NCI-H748 (cell line): ENCODE measurements at regions not wholly inside any gene's neighbourhood (a gene's known extent, or its start where the extent isn't known, plus 50 kb on each side); places are given as distances from the start of the nearest gene placed in this dataset.
"Not testable (repeated sequence)": the region's sequence is repeated elsewhere in the genome, so short reads cannot be mapped to it uniquely, and the experiment has no call there.

Experiments
- DNase-seq: peaks from one replicate; lab custom pipeline; 2025; ENCODE audit not compliant: unreplicated experiment; lab: John Stamatoyannopoulos, UW

DNA sequence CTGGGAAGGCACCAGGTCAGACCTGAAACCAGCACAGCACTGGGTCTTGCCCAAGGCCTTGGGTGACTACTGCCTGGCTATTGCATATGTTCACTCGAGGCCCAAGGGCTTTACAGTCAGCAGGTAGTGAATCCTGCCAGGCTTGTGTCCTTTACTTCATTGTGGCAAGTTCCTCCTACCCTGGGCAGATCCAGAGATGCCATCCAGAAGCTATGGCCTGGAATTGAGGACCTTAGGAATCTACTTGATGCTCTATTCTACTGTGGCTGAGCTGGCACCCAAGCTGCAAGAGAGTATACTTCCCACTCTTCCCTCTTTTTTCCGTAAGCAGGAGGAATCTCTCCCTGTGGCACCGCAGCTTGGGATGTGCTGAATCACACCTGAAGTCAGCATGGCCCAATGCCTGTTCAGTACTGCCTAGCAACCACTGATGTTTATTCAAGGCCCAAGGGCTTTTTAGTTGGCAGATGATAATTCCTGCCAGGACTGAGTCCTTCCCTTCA lies 246.7 kb upstream of the CTBP2 start:
- peak; percentile 5 for DNase-seq

DNA sequence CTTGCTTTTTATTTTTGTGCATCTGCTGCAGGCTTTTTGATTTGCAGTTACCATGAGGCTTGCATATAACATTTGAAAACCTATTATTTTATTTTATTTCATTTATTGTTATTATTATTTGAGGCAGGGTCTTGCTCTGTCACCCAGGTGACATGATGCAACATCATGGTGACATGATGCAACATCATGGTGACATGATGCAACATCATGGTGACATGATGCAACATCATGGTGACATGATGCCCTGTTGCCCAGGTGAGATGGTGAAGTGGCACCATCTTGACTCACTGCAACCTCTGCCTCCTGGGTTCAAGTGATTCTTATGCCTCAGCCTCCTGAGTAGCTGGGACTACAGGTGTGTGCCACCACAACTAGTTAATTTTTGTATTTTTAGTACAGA lies 244.5 kb upstream of the CTBP2 start:
- not testable (repeated sequence) for DNase-seq

DNA sequence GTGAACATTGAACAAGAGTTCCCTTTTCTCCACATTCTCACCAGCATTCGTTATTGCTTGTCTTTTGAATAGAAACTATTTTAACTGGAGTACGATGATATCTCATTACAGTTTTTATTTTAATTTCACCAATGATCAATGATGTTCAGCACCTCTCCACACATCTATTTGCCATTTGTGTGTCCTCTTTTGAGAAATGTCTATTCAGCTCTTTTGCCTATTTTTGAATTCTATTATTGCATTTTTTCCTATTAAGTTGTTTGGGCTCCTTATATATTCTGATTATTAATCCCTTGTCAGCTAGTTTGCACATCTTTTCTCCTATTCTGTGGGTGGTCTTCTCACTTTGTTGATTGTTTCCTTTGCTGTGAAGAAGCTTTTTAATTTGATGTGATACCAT lies 241.1 kb upstream of the CTBP2 start:
- DNase-seq: no peak

DNA sequence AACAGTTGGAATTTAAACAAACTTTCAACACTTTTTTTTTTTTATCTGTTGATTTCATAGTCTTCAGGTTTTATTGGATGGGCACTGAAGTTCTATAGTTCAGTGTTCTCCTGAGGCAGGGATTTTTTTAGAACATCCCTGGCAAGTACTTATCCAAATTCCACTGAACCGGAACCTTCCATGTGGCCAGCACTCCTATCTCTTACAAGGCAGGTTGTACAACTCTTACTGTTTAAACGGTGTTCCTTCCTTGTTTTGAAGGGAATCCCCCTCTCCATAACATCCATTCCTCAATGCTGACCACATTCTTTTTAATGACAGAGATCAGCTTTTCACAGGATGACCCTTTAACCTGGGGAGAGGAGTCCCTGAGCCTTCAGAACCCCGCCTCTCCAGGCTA lies 238.9 kb upstream of the CTBP2 start:
- DNase-seq: no peak

DNA sequence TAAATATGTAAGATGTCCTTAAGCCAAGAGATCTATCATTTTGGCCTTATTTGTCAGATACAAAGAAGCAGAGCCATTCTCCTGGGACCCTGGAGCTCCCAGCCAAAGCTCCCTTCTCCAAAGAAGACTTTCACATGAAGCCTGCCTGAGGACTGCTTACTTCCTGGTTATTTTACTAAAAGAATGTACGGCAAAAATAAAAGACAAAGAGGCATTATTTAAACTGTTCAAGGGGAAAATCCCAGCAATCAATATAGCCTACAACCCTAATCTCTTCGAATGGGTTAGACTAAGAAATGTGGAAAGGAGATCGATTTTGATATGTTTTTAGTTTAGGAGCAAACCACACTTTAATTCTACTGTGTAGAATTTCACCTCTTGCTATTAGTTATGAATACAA lies 237.9 kb upstream of the CTBP2 start:
- no peak for DNase-seq

DNA sequence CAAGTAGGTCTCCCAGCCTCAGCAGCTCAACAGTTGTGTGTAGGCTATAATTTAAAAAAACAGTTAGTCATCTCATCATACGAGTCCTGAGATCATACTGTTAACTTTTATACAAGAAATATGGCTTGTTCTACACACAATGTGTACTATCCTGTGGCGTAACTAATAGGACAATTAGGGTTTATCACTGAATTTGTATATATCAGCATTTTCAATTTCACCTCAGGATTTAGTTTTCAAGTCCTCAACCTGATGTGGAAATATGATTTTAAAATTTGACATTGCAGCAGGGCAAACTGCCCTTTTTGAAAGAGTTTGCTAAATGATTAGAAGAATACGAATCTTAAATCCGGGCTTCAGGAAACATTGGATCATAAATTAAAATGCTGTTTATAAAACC lies 237.2 kb upstream of the CTBP2 start:
- no peak for DNase-seq

DNA sequence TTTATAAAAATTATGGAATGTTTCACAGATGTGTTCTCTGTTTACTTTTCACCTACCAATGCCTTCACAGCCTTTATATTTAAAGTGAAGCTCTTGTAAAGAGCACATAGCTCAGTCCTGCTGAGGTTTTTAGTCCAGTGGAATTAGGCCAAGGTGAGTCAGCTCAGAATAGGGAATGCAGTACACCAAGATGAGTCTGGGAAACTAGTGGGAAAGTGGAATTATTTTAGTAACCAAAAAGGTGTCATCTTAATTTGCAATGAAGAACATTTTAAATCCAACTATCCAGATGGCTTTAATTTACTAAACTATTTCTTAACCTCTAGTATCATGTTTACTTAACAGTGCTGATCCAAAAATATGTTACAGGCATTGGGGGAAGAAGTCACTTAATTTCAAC lies 236.3 kb upstream of the CTBP2 start:
- no peak for DNase-seq

DNA sequence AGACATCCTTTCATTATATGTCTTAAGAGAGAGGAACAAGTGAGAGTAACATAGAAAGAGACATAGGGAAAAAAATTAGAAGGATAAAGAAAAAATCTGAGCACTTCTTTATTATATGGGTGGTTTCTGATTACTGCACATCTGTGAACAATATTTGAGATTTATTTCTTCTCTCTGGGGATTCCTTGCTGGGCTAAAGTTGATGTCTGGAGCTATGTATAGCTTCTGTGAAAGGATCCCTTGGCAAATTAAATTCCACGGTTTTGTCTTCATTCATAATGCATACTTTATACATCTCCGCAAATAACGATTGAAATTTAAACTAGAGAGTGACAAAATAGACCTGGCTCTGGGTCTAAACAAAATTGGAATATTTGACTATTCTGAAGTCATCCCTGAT lies 232.2 kb upstream of the CTBP2 start:
- no peak for DNase-seq

DNA sequence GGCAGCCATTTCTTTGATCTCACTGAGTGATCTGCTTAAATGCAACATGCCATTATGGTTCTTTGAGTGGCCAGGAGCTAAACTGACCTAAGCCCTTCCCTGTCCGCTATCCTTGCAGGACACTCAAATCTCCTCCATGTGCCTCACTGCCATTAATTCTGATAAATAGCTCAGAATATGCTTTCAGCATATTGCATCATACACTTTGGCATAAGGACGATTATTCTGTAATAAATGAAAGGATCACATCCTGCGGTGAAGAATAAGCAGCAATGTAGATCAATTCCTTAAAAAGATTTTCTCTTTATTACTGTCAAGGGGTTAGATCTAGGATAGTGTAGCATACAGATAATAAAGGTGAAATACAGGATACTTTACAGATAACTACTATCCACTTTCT lies 231.8 kb upstream of the CTBP2 start:
- DNase-seq: no peak

DNA sequence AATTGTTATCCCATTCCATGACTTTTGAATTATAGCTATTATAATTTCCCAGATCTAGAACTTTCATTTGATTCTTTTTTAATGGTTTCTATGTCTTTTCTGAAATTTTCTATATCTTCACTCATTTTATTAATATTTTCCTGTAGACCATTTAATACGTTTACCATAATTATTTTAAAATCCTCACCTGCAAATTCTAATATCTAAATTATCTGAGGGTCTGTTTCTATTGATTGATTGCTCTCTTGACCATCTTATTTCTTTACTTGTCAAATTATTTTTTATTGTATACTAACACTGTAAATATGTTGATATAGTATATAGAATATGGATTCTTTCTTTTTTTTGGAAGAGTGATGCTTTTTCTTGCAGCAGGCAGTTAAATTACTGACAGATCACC lies 229.3 kb upstream of the CTBP2 start:
- DNase-seq: no peak

DNA sequence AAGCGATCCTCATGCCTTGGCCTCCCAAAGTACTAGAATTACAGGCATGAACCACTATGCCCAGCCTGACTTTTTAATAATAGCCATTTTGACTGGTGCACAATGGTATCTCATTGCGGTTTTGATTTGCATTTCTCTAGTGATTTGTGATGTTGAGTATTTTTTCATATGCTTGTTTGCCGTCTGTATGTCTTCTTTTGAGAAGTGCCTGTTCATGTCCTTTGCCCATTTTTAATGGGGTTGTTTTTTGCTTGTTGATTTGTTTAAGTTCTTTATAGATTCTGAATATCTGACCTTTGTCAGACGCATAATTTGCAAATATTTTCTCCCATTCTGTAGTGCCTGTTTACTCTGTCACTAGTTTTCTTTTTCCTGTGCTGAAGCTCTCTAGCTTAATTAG lies 219.2 kb upstream of the CTBP2 start:
- DNase-seq: no peak

DNA sequence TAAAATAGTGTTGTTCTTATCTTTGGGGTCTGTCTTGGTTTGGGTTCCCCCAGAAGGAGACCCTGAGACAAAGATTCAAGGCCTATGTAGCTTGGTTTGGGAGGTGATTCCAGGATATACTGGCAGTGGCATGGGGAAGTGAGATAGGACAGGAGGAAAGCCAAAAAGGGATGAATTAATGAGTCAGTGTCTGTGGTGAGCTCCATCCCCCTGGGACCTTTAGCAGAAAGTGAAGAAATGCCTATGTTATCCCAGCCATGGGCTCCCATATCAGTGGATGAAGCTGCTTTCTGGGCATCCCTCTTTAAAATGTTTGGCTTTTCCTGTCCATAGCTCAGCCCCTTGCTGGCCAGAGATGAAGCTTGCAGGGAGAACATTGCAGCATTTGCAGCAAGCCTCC lies 217.0 kb upstream of the CTBP2 start:
- no peak for DNase-seq

DNA sequence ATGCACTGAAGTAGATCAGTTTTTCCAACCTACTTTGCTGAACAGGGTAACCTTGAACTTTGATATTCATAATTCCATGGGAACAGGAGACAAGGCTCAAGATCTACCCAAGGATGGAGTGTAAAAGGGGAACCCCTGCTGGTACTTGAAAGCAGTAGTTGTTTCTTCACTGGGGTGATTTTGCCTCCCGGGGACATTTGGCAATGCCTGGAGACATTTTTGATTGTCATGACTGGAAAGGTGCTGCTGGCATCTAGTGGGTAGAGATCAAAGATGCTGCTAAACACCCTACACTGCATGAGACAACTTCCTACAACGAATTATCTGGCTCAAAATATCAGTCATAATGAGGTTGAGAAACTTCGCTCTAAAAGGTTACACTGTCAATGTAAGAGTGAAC lies 214.8 kb upstream of the CTBP2 start:
- DNase-seq: no peak

DNA sequence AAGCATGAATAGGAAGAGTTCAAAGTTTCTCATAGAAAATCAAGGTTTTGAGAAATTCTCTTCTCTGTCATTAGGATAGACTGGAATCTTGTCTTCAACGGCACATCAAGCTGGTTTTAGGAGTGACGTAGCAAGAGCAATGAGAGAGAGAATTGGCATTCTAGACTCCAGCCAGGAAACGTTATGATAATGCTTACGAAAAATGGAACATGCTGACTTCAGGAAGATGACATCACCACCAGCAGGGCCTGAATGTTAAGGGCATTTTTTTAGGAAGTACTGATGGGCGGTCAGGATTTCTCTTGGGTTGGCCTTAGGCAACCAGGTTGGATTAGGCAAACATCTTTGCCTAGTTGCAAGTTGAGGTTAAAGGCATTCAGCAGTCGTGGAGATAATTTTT lies 213.2 kb upstream of the CTBP2 start:
- no peak for DNase-seq

DNA sequence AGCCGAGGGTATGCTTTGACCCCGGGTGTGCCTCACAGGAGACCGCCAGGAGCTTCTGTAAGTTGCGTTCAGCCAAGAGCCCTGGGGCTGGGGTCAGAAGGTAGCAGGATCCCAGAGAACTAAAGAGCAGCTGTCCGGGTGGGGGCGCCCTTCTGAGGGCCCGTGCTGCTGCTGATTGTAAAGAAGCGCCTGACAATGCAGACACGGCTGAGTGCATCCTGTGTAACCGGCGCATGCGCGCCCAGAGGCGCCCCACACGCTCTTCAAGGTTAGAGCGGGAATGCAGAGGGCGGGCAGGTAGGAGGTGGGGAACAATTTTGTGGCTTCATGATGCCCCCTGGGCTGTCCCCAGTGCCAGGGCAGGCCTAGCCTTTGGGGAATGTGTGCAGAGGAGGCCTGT lies 210.2 kb upstream of the CTBP2 start:
- no peak for DNase-seq

DNA sequence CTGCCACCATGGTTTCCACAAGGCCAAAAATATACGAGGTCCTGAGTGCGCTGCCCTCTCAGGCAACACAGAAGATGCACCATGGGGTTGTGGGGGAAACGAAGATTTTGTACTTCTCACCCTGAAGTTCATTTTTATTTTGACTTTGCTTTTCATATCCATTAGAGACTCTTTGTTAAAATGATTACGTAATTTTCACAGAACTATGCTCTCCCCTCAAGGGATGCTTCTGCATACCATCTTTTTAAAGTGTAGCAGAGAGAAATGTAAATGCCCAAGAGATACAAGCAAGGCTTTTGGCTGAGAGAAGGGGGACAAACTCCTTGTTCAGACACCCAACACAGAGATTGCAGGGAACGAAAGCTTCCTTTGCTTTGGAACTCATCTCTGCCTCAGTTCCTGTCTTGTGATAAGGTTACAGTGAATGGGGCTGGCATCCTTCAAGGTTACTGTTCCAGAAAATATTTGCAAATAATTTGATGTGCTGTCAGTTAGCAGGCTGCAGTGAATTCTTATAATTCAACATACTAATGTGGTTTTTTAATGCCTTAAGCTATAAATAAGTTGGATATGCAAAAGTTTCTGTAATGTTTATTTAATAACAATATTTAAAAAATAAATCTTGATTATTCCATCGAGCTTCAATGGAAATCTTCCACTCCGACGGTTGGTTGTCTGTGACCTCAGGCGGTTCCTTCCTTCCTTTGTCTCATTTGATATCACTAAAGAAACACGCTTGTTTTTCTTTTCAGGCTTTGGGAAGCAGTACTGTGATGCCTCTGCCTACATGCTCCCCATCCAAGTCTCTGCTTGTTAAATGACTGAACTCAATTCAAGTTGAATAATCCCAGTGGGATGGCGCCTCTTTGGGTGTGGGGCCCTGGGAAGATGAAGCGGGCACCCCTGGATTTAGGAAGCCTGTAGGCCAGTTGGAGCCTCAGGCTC lies 209.3 kb upstream of the CTBP2 start:
- no peak for DNase-seq

DNA sequence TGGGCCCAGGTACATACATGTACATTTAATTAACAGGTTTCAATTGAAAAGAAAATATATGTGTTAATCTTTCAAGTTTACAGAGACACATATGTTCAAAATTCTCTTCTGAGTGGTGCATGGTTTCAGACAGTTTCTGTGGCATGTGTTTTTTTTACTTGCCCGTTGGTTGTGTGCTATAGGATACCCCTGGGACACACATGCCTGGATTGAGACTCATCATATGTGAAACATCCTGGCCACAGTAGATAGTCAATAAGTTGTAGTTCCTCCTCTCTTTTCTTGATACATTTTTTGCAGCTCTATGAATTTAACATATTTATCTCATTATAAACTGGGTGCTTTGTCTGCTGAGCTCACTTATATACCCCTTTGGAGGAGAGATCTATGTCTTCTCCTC lies 207.8 kb upstream of the CTBP2 start:
- DNase-seq: no peak

DNA sequence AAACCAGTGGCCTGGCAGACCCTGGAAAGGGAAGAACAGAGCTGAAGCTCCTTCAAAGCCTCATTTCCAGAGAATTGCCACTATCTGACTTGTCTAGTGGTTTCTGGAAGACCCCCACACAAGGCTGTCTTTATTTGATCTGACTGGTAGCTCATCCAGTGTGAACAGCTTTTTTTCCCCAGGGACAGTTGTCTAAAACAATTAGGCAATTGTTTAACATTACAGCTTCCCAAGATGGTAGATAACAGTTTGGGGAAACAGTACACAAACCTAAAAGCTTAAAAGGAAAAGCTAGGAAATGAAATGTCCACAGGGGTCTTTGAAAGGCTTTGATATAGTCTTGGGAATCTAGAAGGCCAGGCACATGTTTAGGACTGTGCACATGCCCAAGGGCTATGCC lies 203.4 kb upstream of the CTBP2 start:
- no peak for DNase-seq

DNA sequence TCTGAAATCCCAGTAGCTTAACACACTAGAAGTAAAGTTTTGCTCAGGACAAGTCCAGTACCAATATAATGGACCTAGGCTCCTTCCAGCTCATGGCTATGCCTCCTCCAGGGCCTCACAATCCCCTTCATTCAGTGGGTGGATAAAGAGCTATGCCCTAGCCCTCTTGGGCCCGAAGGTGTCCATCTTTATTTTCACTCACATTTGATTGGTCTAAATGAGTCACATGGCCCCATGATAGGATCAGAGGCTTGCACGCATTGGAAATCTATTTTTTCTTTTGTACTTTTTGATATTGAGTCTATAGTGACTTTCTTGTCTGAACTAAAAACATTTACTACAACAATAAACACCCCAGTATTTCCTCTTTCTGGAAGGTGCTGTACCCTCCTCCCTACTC lies 202.6 kb upstream of the CTBP2 start:
- DNase-seq: no peak

DNA sequence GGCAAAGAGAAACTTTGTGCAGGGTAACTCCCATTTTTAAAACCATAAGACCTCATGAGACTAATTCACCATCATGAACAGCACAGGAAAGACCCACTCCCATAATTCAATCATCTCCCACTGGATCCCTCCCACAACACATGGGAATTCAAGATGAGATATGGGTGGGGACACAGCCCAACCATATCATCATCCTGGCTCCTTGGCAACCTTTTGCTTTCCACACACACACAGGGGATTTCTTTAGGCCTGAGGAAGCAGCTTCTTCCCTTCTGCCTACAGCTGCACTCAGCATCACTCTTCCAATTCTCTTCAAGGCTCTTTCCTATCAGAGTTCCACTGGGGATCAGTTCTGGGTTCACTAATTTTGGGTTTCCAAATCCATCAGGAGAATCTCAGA lies 199.0 kb upstream of the CTBP2 start:
- no peak for DNase-seq

DNA sequence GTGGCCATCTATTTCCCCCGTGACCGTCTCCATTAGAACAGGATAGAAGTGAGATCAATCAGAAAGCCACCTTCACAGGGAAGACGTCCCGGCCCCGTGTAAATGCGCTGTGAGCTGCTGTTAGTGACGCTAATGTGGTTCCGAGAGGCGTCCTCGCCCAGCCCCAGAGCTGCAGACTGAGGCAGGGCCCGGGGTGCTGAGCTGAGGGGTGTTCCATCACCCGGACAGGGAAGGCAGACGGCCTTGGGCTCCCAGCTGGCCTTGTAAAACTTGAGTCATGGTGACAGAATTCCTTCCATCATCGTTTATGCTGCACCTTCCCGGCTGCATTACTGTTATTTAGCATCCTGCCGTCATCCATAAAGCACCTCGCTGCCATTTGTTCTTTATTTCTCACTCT lies 195.3 kb upstream of the CTBP2 start:
- DNase-seq: no peak

DNA sequence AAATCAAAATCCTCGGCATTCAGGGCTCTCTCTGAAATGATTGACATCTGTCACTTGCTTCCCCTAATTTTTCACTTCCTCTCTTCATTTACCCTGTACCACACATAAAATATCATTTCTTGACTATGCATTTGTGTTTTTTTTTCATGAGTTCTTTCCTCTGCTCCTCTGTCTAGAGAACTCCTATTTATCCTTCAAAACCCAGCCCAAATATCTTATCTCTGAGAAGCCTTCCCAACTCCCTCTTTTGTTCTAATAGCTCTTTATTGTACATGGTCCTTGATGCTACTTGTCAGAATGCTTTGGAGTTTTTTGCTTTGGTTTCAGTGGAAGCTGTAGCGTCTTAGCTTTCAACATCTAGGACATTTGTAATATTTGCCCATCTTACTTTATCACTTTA lies 190.2 kb upstream of the CTBP2 start:
- DNase-seq: no peak

DNA sequence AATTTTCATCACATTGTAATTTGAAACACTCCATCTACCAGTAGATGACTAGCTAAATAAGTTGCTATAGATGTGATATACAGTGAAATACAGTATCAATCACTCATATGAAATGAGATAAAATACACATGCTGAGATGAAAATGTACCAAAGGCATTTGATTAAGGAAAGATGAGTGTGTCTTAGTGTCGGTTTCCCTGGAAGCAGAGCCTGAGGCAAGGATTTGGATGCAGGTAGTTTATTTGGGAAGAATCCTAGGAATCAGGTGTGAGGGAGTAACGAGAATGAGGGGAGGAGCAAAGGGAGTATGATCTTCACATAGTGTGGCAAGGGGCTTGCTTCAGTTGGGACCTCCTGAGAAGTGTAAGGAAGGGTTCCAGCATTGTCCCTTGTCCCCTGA lies 188.2 kb upstream of the CTBP2 start:
- DNase-seq: no peak
